HEK293T (cell line): ENCODE measurements at regions not wholly inside any gene's neighbourhood (a gene's known extent, or its start where the extent isn't known, plus 50 kb on each side); places are given as distances from the start of the nearest gene placed in this dataset.

Experiments used
- FOXK2 ChIP-seq: fragments of 450-650 bp; IDR thresholded peaks from 2 replicates; pipeline ENCODE4 v1.6.1; 2016; ENCODE audit warnings: mild to moderate bottlenecking
- SP1 ChIP-seq: fragments of 450-650 bp; IDR thresholded peaks from 2 replicates; pipeline ENCODE4 v1.6.1; 2017

- TF ChIP-seq FOXK2 = no peak
- no peak for TF ChIP-seq SP1
Observed at GRCh38 chr9:71490810-71491209, 277.5 kb downstream of the CEMIP2 start.
